Peyer's patch (tissue), 4 donors: ENCODE measurements at regions not wholly inside any gene's neighbourhood (a gene's known extent, or its start where the extent isn't known, plus 50 kb on each side); places are given as distances from the start of the nearest gene placed in this dataset.

Source experiments
- CTCF ChIP-seq, 6 experiments: fragments of 450-650 bp in 4 of 6; fragments of 200-600 bp in 2 of 6; sonication (generic) in 1 of 6; IDR thresholded peaks; one replicate each; pipeline ENCODE4 v1.5.1; 2017 to 2019; ENCODE audit warnings: antibody characterized with exemption in 6 of 6, mild to moderate bottlenecking in 3 of 6, moderate library complexity in 1 of 6
- POLR2A ChIP-seq, 2 donors: fragments of 450-650 bp; IDR thresholded peaks; one replicate each; pipeline ENCODE4 v1.5.1; 2017; ENCODE audit warnings: antibody characterized with exemption in 2 of 2, mild to moderate bottlenecking in 2 of 2, moderate library complexity in 2 of 2

- TF ChIP-seq POLR2A (IDR thresholded peaks at IDR 0.05) (no peak), CTCF (IDR thresholded peaks at IDR 0.05) (no peak)
Observed at GRCh38 chr10:121049489-121049888, 198.3 kb downstream of the WDR11 start.
